ENCODE measurements at regions not wholly inside any gene's neighbourhood (a gene's known extent, or its start where the extent isn't known, plus 50 kb on each side); places are given as distances from the start of the nearest gene placed in this dataset.

DNA sequence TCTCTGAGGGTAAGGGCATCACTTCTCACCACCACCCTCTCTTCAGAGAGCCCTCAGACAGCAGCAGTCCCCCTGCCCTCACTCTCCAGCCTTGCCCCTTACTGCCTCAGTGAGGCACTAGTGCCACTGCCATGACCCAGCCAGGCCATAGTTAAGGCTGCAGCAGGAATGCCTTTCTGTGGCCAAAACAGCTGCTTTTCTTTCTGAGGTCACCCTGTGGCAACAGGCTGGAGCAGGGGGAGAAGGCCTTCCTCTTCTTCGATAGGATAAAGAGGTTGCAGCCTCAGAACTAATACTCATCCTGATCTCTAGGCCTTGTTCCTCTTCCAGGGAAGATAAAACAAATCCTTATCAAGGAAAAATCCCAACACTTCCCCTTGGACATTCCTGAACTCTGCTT, 56.8 kb upstream of the ECI2 start:
- TF ChIP-seq FOXM1 (IDR thresholded peaks at IDR 0.05; ENCODE audit: borderline replicate concordance, low read depth) (no peak), CEBPB (IDR thresholded peaks at IDR 0.05) (no peak), ZBTB7A (IDR thresholded peaks at IDR 0.05; ENCODE audit: low read depth) (no peak), EP300 (IDR thresholded peaks at IDR 0.05; ENCODE audit: borderline replicate concordance) (no peak), EGR1 (IDR thresholded peaks at IDR 0.05) (no peak), TCF12 (IDR thresholded peaks at IDR 0.05; ENCODE audit: low read depth) (no peak)
- TF ChIP-seq, protein P1, sequence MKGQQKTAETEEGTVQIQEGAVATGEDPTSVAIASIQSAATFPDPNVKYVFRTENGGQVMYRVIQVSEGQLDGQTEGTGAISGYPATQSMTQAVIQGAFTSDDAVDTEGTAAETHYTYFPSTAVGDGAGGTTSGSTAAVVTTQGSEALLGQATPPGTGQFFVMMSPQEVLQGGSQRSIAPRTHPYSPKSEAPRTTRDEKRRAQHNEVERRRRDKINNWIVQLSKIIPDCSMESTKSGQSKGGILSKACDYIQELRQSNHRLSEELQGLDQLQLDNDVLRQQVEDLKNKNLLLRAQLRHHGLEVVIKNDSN (IDR thresholded peaks at IDR 0.05): no peak
- TF ChIP-seq, protein P2, sequence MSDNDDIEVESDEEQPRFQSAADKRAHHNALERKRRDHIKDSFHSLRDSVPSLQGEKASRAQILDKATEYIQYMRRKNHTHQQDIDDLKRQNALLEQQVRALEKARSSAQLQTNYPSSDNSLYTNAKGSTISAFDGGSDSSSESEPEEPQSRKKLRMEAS (IDR thresholded peaks at IDR 0.05): no peak

DNA sequence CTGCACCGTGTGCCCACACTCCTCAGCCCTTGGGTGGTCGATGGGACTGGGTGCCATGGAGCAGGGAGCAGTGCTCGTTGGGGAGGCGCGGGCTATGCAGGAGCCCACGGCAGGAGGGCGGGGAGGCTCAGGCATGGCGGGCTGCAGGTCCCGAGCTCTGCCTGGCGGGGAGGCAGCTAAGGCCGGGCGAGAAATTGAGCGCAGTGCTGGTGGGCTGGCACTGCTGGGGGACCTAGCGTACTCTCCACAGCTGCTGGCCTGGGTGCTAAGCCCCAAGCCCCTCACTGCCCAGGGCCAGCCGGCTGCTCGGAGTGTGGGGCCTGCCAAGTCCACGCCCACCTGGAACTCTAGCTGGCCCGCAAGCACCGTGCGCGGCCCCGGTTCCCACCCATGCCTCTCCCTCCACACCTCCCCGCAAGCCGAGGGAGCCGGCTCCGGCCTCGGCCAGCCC, 55.9 kb upstream of the ECI2 start:
- TF ChIP-seq CREB1 (IDR thresholded peaks at IDR 0.05; ENCODE audit: low read depth): no peak
- TF ChIP-seq, protein P3, sequence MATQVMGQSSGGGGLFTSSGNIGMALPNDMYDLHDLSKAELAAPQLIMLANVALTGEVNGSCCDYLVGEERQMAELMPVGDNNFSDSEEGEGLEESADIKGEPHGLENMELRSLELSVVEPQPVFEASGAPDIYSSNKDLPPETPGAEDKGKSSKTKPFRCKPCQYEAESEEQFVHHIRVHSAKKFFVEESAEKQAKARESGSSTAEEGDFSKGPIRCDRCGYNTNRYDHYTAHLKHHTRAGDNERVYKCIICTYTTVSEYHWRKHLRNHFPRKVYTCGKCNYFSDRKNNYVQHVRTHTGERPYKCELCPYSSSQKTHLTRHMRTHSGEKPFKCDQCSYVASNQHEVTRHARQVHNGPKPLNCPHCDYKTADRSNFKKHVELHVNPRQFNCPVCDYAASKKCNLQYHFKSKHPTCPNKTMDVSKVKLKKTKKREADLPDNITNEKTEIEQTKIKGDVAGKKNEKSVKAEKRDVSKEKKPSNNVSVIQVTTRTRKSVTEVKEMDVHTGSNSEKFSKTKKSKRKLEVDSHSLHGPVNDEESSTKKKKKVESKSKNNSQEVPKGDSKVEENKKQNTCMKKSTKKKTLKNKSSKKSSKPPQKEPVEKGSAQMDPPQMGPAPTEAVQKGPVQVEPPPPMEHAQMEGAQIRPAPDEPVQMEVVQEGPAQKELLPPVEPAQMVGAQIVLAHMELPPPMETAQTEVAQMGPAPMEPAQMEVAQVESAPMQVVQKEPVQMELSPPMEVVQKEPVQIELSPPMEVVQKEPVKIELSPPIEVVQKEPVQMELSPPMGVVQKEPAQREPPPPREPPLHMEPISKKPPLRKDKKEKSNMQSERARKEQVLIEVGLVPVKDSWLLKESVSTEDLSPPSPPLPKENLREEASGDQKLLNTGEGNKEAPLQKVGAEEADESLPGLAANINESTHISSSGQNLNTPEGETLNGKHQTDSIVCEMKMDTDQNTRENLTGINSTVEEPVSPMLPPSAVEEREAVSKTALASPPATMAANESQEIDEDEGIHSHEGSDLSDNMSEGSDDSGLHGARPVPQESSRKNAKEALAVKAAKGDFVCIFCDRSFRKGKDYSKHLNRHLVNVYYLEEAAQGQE (IDR thresholded peaks at IDR 0.05; ENCODE audit: low read depth): no peak
- TF ChIP-seq, protein P2 (IDR thresholded peaks at IDR 0.05): no peak
- TF ChIP-seq RAD21 (IDR thresholded peaks at IDR 0.05; ENCODE audit: low read depth): no peak
- no peak for TF ChIP-seq TAF1 (IDR thresholded peaks at IDR 0.05; ENCODE audit: low read depth)
- no peak for TF ChIP-seq NFIC (IDR thresholded peaks at IDR 0.05)
- no peak for TF ChIP-seq TEAD4 (IDR thresholded peaks at IDR 0.05)
- TF ChIP-seq EP300 (IDR thresholded peaks at IDR 0.05; ENCODE audit: borderline replicate concordance): no peak
- no peak for TF ChIP-seq EGR1 (IDR thresholded peaks at IDR 0.05)
- TF ChIP-seq, protein P1 (IDR thresholded peaks at IDR 0.05): no peak

DNA sequence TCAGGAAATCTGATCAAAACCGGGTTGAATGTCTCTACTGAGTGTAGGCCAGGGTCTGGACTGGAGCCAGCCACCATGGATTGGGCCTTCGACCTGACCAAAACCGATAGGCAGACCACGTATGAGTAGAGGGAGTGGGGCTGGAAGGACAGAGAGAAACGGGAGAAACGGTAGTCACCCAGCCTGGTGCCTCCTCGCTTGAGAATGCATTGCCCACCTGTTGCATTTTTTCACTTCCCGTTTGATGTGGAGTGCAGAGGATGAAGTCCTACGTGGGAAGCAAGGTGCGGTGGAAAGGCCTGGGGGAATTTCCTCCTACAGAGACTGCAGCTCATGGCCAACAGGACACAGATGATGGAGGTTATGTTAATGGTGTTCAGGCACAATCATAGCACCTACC, 53.9 kb upstream of the ECI2 start:
- TF ChIP-seq, protein P3 (IDR thresholded peaks at IDR 0.05; ENCODE audit: low read depth): no peak
- TF ChIP-seq TCF12 (IDR thresholded peaks at IDR 0.05; ENCODE audit: low read depth) (no peak), NFIC (IDR thresholded peaks at IDR 0.05) (no peak), CREB1 (IDR thresholded peaks at IDR 0.05; ENCODE audit: low read depth) (no peak), YY1 (IDR thresholded peaks at IDR 0.05; ENCODE audit: low read depth) (no peak), TEAD4 (IDR thresholded peaks at IDR 0.05) (no peak), RAD21 (IDR thresholded peaks at IDR 0.05; ENCODE audit: low read depth) (no peak), FOXM1 (IDR thresholded peaks at IDR 0.05; ENCODE audit: borderline replicate concordance, low read depth) (no peak), CEBPB (IDR thresholded peaks at IDR 0.05) (no peak), EGR1 (IDR thresholded peaks at IDR 0.05) (no peak), EP300 (IDR thresholded peaks at IDR 0.05; ENCODE audit: borderline replicate concordance) (no peak), ZBTB7A (IDR thresholded peaks at IDR 0.05; ENCODE audit: low read depth) (no peak), TAF1 (IDR thresholded peaks at IDR 0.05; ENCODE audit: low read depth) (no peak)
- TF ChIP-seq, protein P2 (IDR thresholded peaks at IDR 0.05): no peak
- TF ChIP-seq, protein P1 (IDR thresholded peaks at IDR 0.05): no peak

DNA sequence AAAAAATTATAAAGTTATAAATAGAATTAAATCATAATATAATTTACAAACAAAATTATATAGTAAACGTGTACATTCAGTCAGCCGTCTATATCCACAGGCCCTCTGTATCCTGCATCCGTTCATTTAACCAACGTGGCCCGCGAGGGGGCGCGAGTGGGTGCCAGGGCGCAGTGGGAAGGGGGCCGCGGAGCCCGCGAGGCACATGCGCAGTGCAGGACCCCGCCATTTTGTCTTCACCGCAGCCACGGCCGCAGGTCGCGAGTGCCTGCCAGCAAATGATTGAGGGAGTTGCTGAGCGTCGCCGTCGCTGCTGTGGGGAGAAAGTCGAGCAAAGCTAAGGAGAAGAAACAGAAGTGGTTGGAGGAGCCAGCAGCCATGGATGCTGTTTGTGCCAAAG, 53.4 kb upstream of the ECI2 start:
- TF ChIP-seq FOXM1 (IDR thresholded peaks at IDR 0.05; ENCODE audit: borderline replicate concordance, low read depth): no peak
- TF ChIP-seq CREB1 (IDR thresholded peaks at IDR 0.05; ENCODE audit: low read depth): no peak
- TF ChIP-seq NFIC (IDR thresholded peaks at IDR 0.05): no peak
- TF ChIP-seq, protein P3 (IDR thresholded peaks at IDR 0.05; ENCODE audit: low read depth): no peak
